ENCODE measurements at regions not wholly inside any gene's neighbourhood (a gene's known extent, or its start where the extent isn't known, plus 50 kb on each side); places are given as distances from the start of the nearest gene placed in this dataset.

- TF ChIP-seq CTCF (conservative IDR thresholded peaks at IDR 0.05) (no peak), EZH2 (IDR thresholded peaks at IDR 0.05; ENCODE audit: low read depth) (no peak)
These were observed 123.2 kb upstream of the RIPOR2 start for GRCh38 chr6:25058941-25059340.

Measured in PC-9 (cell line).